HG03060 (cell line): ENCODE measurements at regions not wholly inside any gene's neighbourhood (a gene's known extent, or its start where the extent isn't known, plus 50 kb on each side); places are given as distances from the start of the nearest gene placed in this dataset.
"Not testable (repeated sequence)": the region's sequence is repeated elsewhere in the genome, so short reads cannot be mapped to it uniquely, and the experiment has no call there.

Source experiments
- ATAC-seq: cut with Tn5 transposase; IDR thresholded peaks from one replicate; pipeline ENCODE4 v1.9.1; 2021; ENCODE audit warnings: low read depth, moderate number of reproducible peaks; ENCODE audit not compliant: unreplicated experiment

- not testable (repeated sequence) for ATAC-seq
These were observed 506.6 kb downstream of the RPIA start for GRCh38 chr2:89198026-89198425.

- not testable (repeated sequence) for ATAC-seq
These were observed 508.2 kb downstream of the RPIA start for GRCh38 chr2:89199453-89200246.

GRCh38 chr2:89200247-89200527 is 508.7 kb downstream of the RPIA start:
- ATAC-seq: not testable (repeated sequence)

- not testable (repeated sequence) for ATAC-seq
These were observed 511.0 kb downstream of the RPIA start for GRCh38 chr2:89202518-89202917.

GRCh38 chr2:89205153-89205552 is 513.7 kb downstream of the RPIA start:
- ATAC-seq: not testable (repeated sequence)

- ATAC-seq: not testable (repeated sequence)
These were observed 516.9 kb downstream of the RPIA start for GRCh38 chr2:89208144-89208932.

- not testable (repeated sequence) for ATAC-seq
These were observed 521.7 kb downstream of the RPIA start for GRCh38 chr2:89213151-89213550.

GRCh38 chr2:89213811-89214210 is 522.3 kb downstream of the RPIA start:
- ATAC-seq: not testable (repeated sequence)

- not testable (repeated sequence) for ATAC-seq
These were observed 530.0 kb downstream of the RPIA start for GRCh38 chr2:89221474-89221873.

- not testable (repeated sequence) for ATAC-seq
These were observed 530.7 kb downstream of the RPIA start for GRCh38 chr2:89222063-89222732.

GRCh38 chr2:89224803-89225202 is 533.3 kb downstream of the RPIA start:
- ATAC-seq: not testable (repeated sequence)

GRCh38 chr2:89229979-89230378 is 538.5 kb downstream of the RPIA start:
- not testable (repeated sequence) for ATAC-seq

- ATAC-seq: not testable (repeated sequence)
These were observed 539.8 kb downstream of the RPIA start for GRCh38 chr2:89231241-89231640.

- ATAC-seq: not testable (repeated sequence)
These were observed 542.5 kb downstream of the RPIA start for GRCh38 chr2:89233931-89234330.

- ATAC-seq: not testable (repeated sequence)
These were observed 543.5 kb downstream of the RPIA start for GRCh38 chr2:89234818-89235466.

- ATAC-seq: not testable (repeated sequence)
These were observed 545.5 kb downstream of the RPIA start for GRCh38 chr2:89236832-89237450.

GRCh38 chr2:89237783-89238182 is 546.3 kb downstream of the RPIA start:
- not testable (repeated sequence) for ATAC-seq

GRCh38 chr2:89243114-89243700 is 551.7 kb downstream of the RPIA start:
- peak; percentile 99 for ATAC-seq

GRCh38 chr2:89244407-89244806 is 552.9 kb downstream of the RPIA start:
- not testable (repeated sequence) for ATAC-seq

- not testable (repeated sequence) for ATAC-seq
These were observed 554.0 kb downstream of the RPIA start for GRCh38 chr2:89245478-89245877.
